Keratinocyte (primary cell): ENCODE measurements at regions not wholly inside any gene's neighbourhood (a gene's known extent, or its start where the extent isn't known, plus 50 kb on each side); places are given as distances from the start of the nearest gene placed in this dataset.

Experiments
- DNase-seq: peaks from one replicate; pipeline ENCODE4 v3.0.0-alpha.2; 2011; ENCODE audit warnings: low read depth, missing footprints, low spot score
- FAIRE-seq: peaks from 2 replicates; lab custom pipeline; 2011; peaks lifted over from hg19 to GRCh38; lab: Jason Lieb, UNC
- H2AFZ ChIP-seq: 2 replicates; pipeline ENCODE4 v1.6.0; 2012; ENCODE audit warnings: low read length, control low read depth, inconsistent platforms; ENCODE audit not compliant: control insufficient read depth
- H3K27ac ChIP-seq: 2 replicates; pipeline ENCODE4 v1.5.1; 2011; ENCODE audit warnings: low read length; ENCODE audit not compliant: control insufficient read depth, insufficient read depth
- H3K27me3 ChIP-seq: 3 replicates; pipeline ENCODE4 v1.6.0; 2011; ENCODE audit warnings: low read length; ENCODE audit not compliant: control insufficient read depth, insufficient read depth; ENCODE audit errors: extremely low read depth
- H3K36me3 ChIP-seq, 2 experiments: 2 replicates in 1 of 2; 3 replicates in 1 of 2; pipeline ENCODE4 v1.5.1; 2011; ENCODE audit warnings: low read length in 2 of 2, mild to moderate bottlenecking in 1 of 2; ENCODE audit not compliant: control insufficient read depth in 2 of 2, insufficient read depth in 2 of 2; ENCODE audit errors: extremely low read depth in 1 of 2
- H3K4me1 ChIP-seq: 3 replicates; pipeline ENCODE4 v1.5.1; 2011; ENCODE audit warnings: low read length; ENCODE audit not compliant: control insufficient read depth, insufficient read depth; ENCODE audit errors: extremely low read depth
- H3K4me2 ChIP-seq: 3 replicates; pipeline ENCODE4 v1.6.0; 2011; ENCODE audit warnings: low read depth, low read length; ENCODE audit not compliant: control insufficient read depth, insufficient read depth; ENCODE audit errors: extremely low read depth
- H3K4me3 ChIP-seq, 3 experiments: fragments of 200-600 bp in 1 of 3; sonication (generic) in 1 of 3; 2 replicates in 2 of 3; 3 replicates in 1 of 3; pipeline ENCODE4 v1.5.1; 2011 to 2016; ENCODE audit warnings: low read length in 3 of 3, mild to moderate bottlenecking in 3 of 3, control low read depth in 2 of 3, inconsistent platforms in 1 of 3, low read depth in 1 of 3, mixed read lengths in 1 of 3, mixed run types in 1 of 3, moderate library complexity in 1 of 3; ENCODE audit not compliant: control insufficient read depth in 2 of 3, insufficient read depth in 2 of 3; ENCODE audit errors: extremely low read depth in 1 of 3
- H3K79me2 ChIP-seq: 2 replicates; pipeline ENCODE4 v1.6.0; 2012; ENCODE audit warnings: low read length; ENCODE audit not compliant: control insufficient read depth, insufficient read depth
- H3K9ac ChIP-seq: 3 replicates; pipeline ENCODE4 v1.6.0; 2011; ENCODE audit warnings: low read length; ENCODE audit not compliant: control insufficient read depth, insufficient read depth; ENCODE audit errors: extremely low read depth
- H3K9me1 ChIP-seq: 3 replicates; pipeline ENCODE4 v1.6.0; 2011; ENCODE audit warnings: low read length; ENCODE audit not compliant: control insufficient read depth, insufficient read depth; ENCODE audit errors: extremely low read depth
- H3K9me3 ChIP-seq: 2 replicates; pipeline ENCODE4 v1.5.1; 2012; ENCODE audit warnings: low read depth, low read length; ENCODE audit not compliant: control insufficient read depth
- H4K20me1 ChIP-seq: 3 replicates; pipeline ENCODE4 v1.6.0; 2011; ENCODE audit warnings: low read length; ENCODE audit not compliant: control insufficient read depth, insufficient read depth; ENCODE audit errors: extremely low read depth
- CTCF ChIP-seq, 3 experiments: IDR thresholded peaks in 1 of 3; conservative IDR thresholded peaks in 1 of 3; optimal IDR thresholded peaks in 1 of 3; 2 replicates in 2 of 3; 3 replicates in 1 of 3; pipeline versions ENCODE3 to v1.5.1; 2011; ENCODE audit warnings: low read length in 3 of 3, mild to moderate bottlenecking in 3 of 3, moderate library complexity in 2 of 3, control low read depth in 1 of 3, inconsistent platforms in 1 of 3; ENCODE audit not compliant: insufficient read depth in 2 of 3; ENCODE audit errors: extremely low read depth in 1 of 3
- EZH2 ChIP-seq: IDR thresholded peaks from one replicate; pipeline ENCODE4 v1.6.1; 2012; ENCODE audit warnings: inconsistent platforms, mild to moderate bottlenecking, low read length, moderate library complexity
- dilution Hi-C: fragments of 300-500 bp; cut with MboI; formaldehyde crosslinking; loops from one replicate; pipeline ENCODE4 v1.7.0; 2020; ENCODE audit warnings: low sequenced_read_pairs; ENCODE audit not compliant: extremely low pct_ligation_motif_present

GRCh38 chr1:115172270-115172669 lies 83.0 kb upstream of the TSPAN2 start:
- H3K9ac ChIP-seq: no peak overlapping the region
- FAIRE-seq: no peak
- H3K4me1 ChIP-seq: peaks cover 24% of the 10 kb centered on the region
- H3K4me3 ChIP-seq: no peak overlapping the region
- H3K27ac ChIP-seq: no peak overlapping the region
- no peaks in the 10 kb centered on the region for H3K9me1 ChIP-seq
- no peaks in the 10 kb centered on the region for H3K27me3 ChIP-seq
- H3K4me2 ChIP-seq: no peak overlapping the region
- no peak overlapping the region for H2AFZ ChIP-seq
- H3K9me3 ChIP-seq: peaks cover 2% of the 10 kb centered on the region
- dilution Hi-C loops: no loop called here
- H4K20me1 ChIP-seq: no peaks in the 10 kb centered on the region
- no peak for TF ChIP-seq CTCF (optimal IDR thresholded peaks at IDR 0.05 in 1 of 3, IDR thresholded peaks at IDR 0.05 in 1 of 3, conservative IDR thresholded peaks at IDR 0.05 in 1 of 3; ENCODE audit: extremely low read depth in 1 of 3, insufficient read depth in 2 of 3, low read length in 3 of 3)
- no peak for TF ChIP-seq EZH2
- no peak for DNase-seq
- no peaks in the 10 kb centered on the region for H3K79me2 ChIP-seq
- no peaks in the 10 kb centered on the region for H3K36me3 ChIP-seq

GRCh38 chr1:115170961-115171392 lies 81.7 kb upstream of the TSPAN2 start:
- Histone ChIP-seq H3K4me2 (no peak overlapping the region), H3K4me3 (no peak overlapping the region), H3K27ac (no peak overlapping the region), H3K79me2 (no peaks in the 10 kb centered on the region), H3K27me3 (no peaks in the 10 kb centered on the region), H2AFZ (no peak overlapping the region), H3K9me3 (peaks cover 2% of the 10 kb centered on the region), H3K4me1 (peaks cover 36% of the 10 kb centered on the region), H3K36me3 (no peaks in the 10 kb centered on the region), H3K9me1 (no peaks in the 10 kb centered on the region), H4K20me1 (no peaks in the 10 kb centered on the region), H3K9ac (no peak overlapping the region)
- DNase-seq (no peak), FAIRE-seq (no peak)
- TF ChIP-seq EZH2 (no peak), CTCF (optimal IDR thresholded peaks at IDR 0.05 in 1 of 3, IDR thresholded peaks at IDR 0.05 in 1 of 3, conservative IDR thresholded peaks at IDR 0.05 in 1 of 3; ENCODE audit: extremely low read depth in 1 of 3, insufficient read depth in 2 of 3, low read length in 3 of 3) (no peak)
- dilution Hi-C loops: no loop called here
